COR-L47 (cell line): ENCODE measurements at regions not wholly inside any gene's neighbourhood (a gene's known extent, or its start where the extent isn't known, plus 50 kb on each side); places are given as distances from the start of the nearest gene placed in this dataset.

Experiments
- DNase-seq: peaks from one replicate; lab custom pipeline; 2025; lab: John Stamatoyannopoulos, UW

DNA sequence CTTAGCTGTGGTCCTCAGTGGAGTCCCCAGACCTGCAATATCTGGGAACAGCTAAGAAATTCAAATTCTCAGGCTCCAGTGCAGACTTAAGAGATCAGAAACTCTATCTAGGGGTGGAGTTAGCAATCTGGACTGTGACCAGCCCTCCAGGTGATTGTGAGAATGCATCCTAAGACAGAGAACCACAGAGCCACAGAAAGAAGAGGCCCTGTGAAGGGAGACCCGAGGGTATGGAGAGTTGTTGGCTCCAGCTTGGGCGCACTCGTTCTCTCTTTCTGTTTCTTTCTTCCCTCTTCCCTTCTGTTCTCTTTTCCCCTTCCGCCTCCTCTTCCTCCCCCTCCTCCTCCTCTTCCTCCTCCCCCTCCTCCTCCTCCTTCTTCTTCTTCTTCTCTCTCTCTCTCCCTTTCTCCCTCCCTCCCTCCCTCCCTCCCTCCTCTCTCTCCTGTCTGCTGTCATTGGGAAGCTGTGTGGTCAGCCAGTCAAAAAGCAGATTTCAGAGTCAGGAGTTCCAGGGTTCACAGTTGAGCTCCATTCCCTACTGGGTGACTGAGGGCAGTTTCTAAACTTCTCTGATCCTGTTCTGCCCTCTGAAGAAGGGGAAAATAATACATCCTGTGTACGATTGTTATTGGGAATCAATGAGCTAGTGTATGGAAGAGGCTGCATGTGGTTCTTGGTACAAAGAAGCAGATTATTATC is 62.1 kb upstream of the STEAP1B start:
- no peak for DNase-seq

- no peak for DNase-seq
Measured at GRCh38 chr7:22561321-22561811, 61.4 kb upstream of the STEAP1B start.

DNA sequence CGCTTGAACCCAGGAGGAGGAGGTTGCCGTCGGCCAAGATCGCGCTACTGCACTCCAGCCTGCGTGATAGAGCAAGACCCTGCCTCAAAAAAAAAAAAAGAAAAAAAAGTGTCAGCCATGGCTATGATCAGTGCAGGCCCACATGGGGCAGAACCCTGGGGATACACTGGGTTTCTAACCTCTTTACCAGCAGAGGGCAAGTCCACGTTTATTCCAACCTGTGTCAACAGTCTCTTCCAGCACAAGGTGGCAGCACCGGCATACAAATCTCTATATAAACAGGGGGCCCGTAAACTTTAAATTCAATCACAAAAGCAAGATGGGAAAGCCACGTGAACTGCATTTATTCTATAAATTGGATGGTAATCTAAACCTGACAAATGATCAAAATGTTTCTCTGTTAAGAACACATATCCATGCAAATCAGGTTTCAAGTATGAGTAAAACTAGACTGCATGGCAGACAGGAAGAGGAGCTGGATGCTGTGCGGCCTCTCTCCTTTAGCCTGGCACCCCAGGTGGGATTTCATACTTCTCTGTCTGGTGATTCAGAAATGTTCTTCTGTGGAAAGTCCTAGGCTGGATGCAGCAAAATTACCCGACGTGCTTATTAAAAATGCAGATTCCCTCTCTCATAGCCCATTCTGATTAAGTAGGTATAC is 60.0 kb upstream of the STEAP1B start:
- peak; percentile 58 for DNase-seq

- DNase-seq = no peak
Measured at GRCh38 chr7:22557167-22557566, 57.2 kb upstream of the STEAP1B start.

- no peak for DNase-seq
Measured at GRCh38 chr7:22555476-22555875, 55.5 kb upstream of the STEAP1B start.

DNA sequence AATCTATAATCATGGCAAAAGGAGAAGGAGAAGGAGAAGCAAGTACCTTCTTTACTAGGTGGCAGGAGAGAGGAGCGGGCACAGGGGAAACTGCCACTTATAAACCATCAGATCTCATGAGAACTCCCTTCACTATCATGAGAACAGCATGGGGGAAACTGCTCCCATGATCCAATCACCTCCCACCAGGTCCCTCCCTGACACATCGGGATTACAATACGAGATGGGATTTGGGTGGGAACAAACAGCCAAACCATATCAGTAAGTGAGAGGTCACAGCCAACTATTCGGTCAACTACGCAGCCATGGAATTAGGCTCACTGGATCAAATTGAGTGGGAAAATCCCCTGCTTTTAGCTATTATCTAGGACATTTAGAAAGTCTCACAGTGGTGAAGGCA is 54.2 kb upstream of the STEAP1B start:
- DNase-seq = no peak

- no peak for DNase-seq
Measured at GRCh38 chr7:22551768-22552513, 52.0 kb upstream of the STEAP1B start.

DNA sequence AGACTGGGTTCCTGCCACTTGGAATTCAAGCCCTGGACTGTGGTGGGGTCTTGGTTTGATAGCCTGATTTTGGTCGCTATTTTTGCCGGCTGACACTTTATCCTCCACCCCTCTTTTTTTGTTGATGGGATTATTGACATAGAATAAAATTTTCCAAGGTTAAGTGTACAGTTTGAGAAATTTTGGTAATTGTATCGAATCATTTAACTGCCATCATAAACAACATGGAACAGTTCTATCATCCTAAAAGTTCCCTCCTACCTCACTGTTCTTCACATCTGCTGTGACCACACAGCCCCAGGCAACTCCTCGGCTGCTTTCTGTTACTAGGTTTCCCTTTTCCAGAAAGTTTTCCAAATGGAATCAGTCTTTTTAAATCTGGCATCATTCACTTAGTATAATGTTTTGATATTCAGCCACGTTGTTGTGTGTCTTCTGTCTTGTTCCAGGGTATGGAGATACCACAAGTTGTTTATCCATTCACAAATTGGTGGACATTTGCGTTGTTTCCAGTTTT is 50.6 kb upstream of the STEAP1B start:
- no peak for DNase-seq

GRCh38 chr7:22549667-22550513 is 49.9 kb upstream of the STEAP1B start:
- peak; percentile 63 for DNase-seq
